T-helper 2 cell (primary cell): ENCODE measurements at regions not wholly inside any gene's neighbourhood (a gene's known extent, or its start where the extent isn't known, plus 50 kb on each side); places are given as distances from the start of the nearest gene placed in this dataset.

ENCODE experiments used
- DNase-seq, 5 experiments: peaks; one replicate each; pipeline versions ENCODE4 v3.0.0 to v3.0.0-alpha.2; 2012 to 2022

GRCh38 chr2:240287496-240288086 lies 147.1 kb upstream of the OTOS start:
- no peak for DNase-seq

GRCh38 chr2:240288087-240288521 lies 147.4 kb upstream of the GPC1 start:
- no peak for DNase-seq

- DNase-seq, result no peak
Measured at GRCh38 chr2:240289701-240290431, 145.6 kb upstream of the GPC1 start.

GRCh38 chr2:240290432-240291336 lies 144.8 kb upstream of the GPC1 start:
- DNase-seq, result no peak

GRCh38 chr2:240291337-240292034 lies 144.0 kb upstream of the GPC1 start:
- DNase-seq, result no peak

- DNase-seq, result no peak
Measured at GRCh38 chr2:240292035-240292574, 143.4 kb upstream of the GPC1 start.

GRCh38 chr2:240292619-240293525 lies 142.6 kb upstream of the GPC1 start:
- no peak for DNase-seq

GRCh38 chr2:240293557-240294461 lies 141.7 kb upstream of the GPC1 start:
- no peak for DNase-seq

GRCh38 chr2:240294514-240294913 lies 140.9 kb upstream of the GPC1 start:
- DNase-seq, result no peak

GRCh38 chr2:240295256-240296103 lies 140.0 kb upstream of the GPC1 start:
- no peak for DNase-seq

- DNase-seq, result no peak
Measured at GRCh38 chr2:240296104-240296406, 139.4 kb upstream of the GPC1 start.

- DNase-seq, result no peak
Measured at GRCh38 chr2:240296476-240297255, 138.8 kb upstream of the GPC1 start.

GRCh38 chr2:240297256-240298116 lies 138.0 kb upstream of the GPC1 start:
- DNase-seq, result no peak

GRCh38 chr2:240298117-240298790 lies 137.2 kb upstream of the GPC1 start:
- no peak for DNase-seq

GRCh38 chr2:240298803-240299709 lies 136.4 kb upstream of the GPC1 start:
- no peak for DNase-seq

GRCh38 chr2:240299710-240300068 lies 135.8 kb upstream of the GPC1 start:
- no peak for DNase-seq
